Femur (tissue), 1 donor: ENCODE measurements at regions not wholly inside any gene's neighbourhood (a gene's known extent, or its start where the extent isn't known, plus 50 kb on each side); places are given as distances from the start of the nearest gene placed in this dataset.
"Not testable (repeated sequence)": the region's sequence is repeated elsewhere in the genome, so short reads cannot be mapped to it uniquely, and the experiment has no call there.

ENCODE experiments used
- DNase-seq: peaks from one replicate; pipeline ENCODE4 v3.0.0-alpha.2; 2017

- DNase-seq: no peak
Observed at GRCh38 chr13:31522396-31522795, 216.9 kb upstream of the RXFP2 start.

GRCh38 chr13:31528176-31528575, 211.2 kb upstream of the RXFP2 start:
- DNase-seq: no peak

DNA sequence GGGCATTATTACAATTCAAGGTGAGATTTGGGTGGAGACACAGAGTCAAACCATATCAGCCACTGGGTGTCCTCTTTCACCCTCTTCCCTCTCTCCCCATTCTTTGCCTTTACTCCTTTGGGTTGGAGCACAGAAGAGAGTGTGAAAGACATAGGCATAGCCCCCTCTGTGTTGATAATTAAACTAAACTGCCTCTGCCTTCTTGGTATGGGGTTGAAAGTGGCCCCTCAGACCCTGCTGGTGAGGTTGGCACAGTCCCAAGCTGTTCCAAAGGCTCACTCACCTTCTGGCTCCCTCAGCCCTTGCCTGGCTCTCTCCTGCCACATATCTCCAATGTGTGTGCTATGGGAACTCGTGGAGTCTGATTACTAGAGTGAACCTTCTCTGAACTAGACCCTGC, 210.6 kb upstream of the RXFP2 start:
- DNase-seq: no peak

GRCh38 chr13:31530922-31531321, 208.4 kb upstream of the RXFP2 start:
- no peak for DNase-seq

- DNase-seq: no peak
Observed at GRCh38 chr13:31537052-31537451, 202.3 kb upstream of the RXFP2 start.

GRCh38 chr13:31538067-31539042, 201.0 kb upstream of the RXFP2 start:
- no peak for DNase-seq

DNA sequence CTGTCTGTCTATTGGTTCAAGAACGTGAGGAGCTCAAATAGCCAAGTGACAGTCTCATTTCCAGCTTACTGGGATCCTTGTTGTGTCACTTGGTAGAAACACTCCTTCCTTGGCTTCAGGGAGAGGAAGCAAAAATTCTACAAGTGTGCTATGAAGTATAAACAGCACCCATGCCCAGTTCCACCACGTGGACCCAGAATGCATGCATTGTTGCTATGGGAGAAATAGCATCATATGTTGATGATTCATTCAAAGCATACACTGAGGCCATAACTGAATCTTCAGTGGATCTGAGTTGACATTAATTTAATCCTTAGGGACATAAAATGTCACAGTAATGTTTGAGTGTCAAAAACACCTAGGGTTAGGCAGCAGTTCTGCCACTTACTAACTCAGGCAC, 199.0 kb upstream of the RXFP2 start:
- DNase-seq: no peak

GRCh38 chr13:31543190-31543589, 196.1 kb upstream of the RXFP2 start:
- no peak for DNase-seq

DNA sequence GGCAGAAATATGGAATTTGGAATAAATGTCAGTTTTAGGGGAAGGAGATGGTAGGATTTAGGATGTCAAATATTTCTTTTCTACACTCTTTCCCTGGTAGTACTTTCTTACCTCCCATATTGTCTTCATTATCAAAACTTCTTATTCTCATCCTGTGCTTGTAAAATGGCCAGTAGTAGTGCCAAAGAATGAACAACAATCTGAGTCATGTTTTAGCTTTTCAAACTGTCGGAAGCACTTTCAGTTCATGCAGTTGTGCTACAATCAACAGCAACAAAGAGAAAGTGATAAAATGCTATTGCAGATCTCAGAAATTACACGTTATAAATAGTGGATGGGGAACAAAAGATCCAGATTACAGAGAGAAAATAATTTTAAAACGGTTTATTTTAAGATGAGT, 193.7 kb upstream of the RXFP2 start:
- no peak for DNase-seq

GRCh38 chr13:31556376-31556775, 182.9 kb upstream of the RXFP2 start:
- no peak for DNase-seq

- DNase-seq: not testable (repeated sequence)
Observed at GRCh38 chr13:31584221-31584620, 155.1 kb upstream of the RXFP2 start.

- DNase-seq: no peak
Observed at GRCh38 chr13:31587698-31588266, 151.5 kb upstream of the RXFP2 start.

DNA sequence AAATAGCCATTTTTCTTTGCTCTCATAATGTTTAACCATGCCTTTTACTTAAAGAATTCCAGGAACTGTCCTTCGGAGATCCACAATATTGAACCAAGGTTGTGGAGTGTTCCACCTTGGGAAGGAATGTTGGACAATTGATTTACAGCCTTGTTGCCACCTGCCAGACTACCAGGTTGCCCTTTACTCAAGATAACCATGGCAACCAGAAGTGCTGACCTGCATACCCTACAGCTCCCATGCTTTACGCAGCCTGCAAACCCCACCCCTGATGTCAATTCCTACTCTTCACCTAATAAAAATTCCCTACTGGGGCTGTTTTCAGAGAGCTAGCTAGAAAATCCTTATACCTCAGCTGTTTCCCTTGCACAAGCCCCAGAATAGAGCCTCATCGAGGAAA, 151.0 kb upstream of the RXFP2 start:
- DNase-seq: no peak

DNA sequence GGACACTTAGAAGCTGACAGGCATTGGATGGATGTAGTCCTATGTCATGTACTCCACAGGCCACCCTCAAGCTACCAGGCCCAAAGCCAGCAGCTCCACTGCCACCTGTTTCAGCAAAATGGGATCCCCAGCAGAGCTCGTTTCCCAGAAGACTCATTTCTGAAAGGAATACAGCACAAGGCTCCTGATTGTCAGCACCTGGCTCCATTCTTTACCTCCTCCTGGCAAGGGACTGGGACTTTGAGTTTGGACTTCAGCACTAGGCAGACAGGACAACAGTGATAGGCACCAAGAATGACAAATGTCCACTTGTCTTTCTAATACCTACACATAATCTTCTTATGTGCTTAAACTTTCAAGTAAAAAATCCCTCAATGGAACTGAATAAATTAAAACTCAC, 150.4 kb upstream of the RXFP2 start:
- no peak for DNase-seq

DNA sequence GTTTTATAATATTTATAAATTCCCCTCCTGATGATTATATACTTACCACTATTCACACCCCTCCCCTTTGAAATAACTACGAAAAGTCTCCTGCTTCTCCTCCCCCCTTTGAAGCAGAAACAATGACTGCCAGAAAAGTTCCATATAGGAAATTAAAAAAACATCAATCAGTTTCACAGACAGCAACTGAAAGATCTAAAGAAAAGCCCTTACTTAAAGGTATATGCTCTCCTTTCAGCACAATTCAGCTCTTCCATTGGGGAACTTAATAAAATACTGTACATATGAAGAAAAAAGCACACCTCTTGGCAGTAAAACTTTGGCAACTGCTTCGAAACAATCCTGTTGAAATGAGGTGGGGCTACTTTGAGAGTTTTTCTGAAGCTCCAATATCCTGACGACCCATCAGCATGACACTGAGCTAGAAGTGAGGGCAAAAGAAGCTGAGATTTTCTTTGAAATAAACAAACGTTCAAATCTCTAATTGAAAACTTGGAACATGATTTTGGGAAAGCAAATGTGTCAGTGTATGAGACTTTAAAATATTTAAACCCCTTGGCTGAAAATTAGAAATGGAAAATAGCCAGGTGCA, 147.6 kb upstream of the RXFP2 start:
- no peak for DNase-seq

- DNase-seq: no peak
Observed at GRCh38 chr13:31594056-31594455, 145.3 kb upstream of the RXFP2 start.

GRCh38 chr13:31595563-31595962, 143.8 kb upstream of the RXFP2 start:
- DNase-seq: no peak

- no peak for DNase-seq
Observed at GRCh38 chr13:31598990-31599389, 140.3 kb upstream of the RXFP2 start.

- DNase-seq: no peak
Observed at GRCh38 chr13:31605076-31605860, 134.1 kb upstream of the RXFP2 start.

- DNase-seq: not testable (repeated sequence)
Observed at GRCh38 chr13:31607531-31607930, 131.8 kb upstream of the RXFP2 start.

DNA sequence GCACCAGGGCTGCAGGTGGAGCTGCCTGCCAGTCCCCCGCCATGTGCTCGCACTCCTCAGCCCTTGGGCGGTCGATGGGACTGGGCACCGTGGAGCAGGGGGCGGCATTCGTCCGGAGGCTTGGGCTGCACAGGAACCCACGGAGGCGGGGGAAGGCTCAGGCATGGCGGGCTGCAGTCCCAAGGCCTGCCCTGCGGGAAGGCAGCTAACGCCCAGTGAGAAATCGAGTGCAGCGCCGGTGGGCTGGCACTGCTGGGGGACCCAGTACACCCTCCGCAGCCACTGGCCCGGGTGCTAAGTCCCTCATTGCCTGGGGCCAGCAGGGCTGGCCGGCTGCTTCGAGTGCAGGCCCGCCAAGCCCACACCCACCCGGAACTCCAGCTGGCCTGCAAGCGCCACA, 130.5 kb upstream of the RXFP2 start:
- DNase-seq: not testable (repeated sequence)

- DNase-seq: no peak
Observed at GRCh38 chr13:31610270-31610998, 128.9 kb upstream of the RXFP2 start.
